ENCODE measurements at regions not wholly inside any gene's neighbourhood (a gene's known extent, or its start where the extent isn't known, plus 50 kb on each side); places are given as distances from the start of the nearest gene placed in this dataset.

DNA sequence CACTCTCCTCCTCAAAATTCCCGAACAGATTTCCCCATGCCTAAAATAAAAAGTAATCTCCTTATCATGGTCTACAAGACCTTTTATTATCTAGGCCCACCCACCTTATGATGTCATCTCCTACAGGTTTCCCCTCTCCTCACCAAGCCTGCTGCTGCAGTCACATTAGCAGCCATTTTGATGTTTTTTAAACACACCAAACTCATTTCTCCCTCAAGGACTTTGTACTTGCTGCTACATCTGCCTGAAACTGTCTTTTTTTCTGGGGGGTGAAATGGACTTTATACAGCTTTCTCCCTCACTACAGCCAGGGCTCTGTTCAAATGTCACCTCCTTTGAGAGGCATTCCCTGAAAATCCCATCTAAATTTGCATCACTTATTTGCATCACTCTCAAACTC is 90.2 kb upstream of the TAB3 start:
- no peaks in the 10 kb centered on the region for H3K27me3 ChIP-seq (ENCODE audit: control insufficient read depth, insufficient read depth, low read length)
- H3K36me3 ChIP-seq (ENCODE audit: control insufficient read depth, insufficient read depth, low read length): no peaks in the 10 kb centered on the region
- DNase-seq (ENCODE audit: low read depth): no peak
- H3K4me3 ChIP-seq (ENCODE audit: low read depth, low read length): no peak overlapping the region
- TF ChIP-seq, protein P1, sequence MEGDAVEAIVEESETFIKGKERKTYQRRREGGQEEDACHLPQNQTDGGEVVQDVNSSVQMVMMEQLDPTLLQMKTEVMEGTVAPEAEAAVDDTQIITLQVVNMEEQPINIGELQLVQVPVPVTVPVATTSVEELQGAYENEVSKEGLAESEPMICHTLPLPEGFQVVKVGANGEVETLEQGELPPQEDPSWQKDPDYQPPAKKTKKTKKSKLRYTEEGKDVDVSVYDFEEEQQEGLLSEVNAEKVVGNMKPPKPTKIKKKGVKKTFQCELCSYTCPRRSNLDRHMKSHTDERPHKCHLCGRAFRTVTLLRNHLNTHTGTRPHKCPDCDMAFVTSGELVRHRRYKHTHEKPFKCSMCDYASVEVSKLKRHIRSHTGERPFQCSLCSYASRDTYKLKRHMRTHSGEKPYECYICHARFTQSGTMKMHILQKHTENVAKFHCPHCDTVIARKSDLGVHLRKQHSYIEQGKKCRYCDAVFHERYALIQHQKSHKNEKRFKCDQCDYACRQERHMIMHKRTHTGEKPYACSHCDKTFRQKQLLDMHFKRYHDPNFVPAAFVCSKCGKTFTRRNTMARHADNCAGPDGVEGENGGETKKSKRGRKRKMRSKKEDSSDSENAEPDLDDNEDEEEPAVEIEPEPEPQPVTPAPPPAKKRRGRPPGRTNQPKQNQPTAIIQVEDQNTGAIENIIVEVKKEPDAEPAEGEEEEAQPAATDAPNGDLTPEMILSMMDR (IDR thresholded peaks at IDR 0.05; ENCODE audit: insufficient read depth, low read length, severe bottlenecking): no peak
- FAIRE-seq: no peak

DNA sequence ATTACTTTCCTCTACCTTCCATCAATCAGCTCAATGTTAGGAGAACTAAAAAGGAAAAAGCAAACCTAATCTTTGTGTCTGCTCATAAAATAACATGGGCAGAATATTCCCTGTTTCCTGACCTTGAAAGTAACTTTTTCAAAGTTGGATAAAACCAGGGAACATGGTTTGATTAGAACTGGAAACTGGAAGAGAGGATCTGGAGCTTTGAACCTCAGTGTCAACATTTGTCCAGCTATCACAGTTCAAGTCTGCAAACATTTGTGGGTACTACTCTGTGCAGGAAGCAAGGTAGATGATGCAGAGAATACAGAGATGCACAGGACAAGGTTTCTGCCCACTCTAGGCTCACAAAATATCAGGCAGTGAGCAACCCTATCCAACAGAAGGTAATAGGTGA is 86.4 kb upstream of the TAB3 start:
- FAIRE-seq (peak; percentile 62), DNase-seq (ENCODE audit: low read depth) (no peak)
- Histone ChIP-seq H3K36me3 (ENCODE audit: control insufficient read depth, insufficient read depth, low read length) (no peaks in the 10 kb centered on the region), H3K27me3 (ENCODE audit: control insufficient read depth, insufficient read depth, low read length) (no peaks in the 10 kb centered on the region), H3K4me3 (ENCODE audit: low read depth, low read length) (no peak overlapping the region)
- TF ChIP-seq, protein P1 (IDR thresholded peaks at IDR 0.05; ENCODE audit: insufficient read depth, low read length, severe bottlenecking): no peak

DNA sequence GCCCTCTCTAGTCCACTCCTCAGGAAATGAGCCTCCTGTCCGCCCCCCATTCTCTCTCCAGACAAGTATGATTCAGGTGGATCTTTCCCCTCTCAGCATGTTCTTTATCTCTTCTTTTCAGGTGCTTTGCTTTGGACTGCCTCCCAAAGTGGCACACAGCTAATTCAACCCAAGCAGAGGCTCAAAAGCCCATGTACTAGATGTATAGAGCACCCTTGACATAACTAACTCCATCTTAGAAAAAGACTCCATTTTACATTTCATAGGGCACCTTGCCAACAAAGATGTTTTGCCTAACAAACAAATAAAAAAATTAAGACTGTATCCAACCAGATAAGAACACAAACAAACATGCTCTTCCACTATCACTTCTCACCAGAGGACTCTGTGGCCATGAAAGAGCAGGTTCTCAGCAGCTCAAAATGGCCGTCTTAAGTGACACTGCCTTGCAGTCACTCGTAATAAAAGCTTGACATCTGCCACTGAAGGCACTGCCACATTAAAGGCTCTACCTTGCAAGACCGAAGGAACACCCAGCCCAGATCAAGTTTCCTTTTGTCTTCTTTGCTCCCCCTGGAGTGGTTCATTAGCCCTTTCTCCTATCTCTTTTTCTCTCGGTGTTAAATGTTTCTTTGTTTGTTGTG is 84.9 kb upstream of the TAB3 start:
- no peak for FAIRE-seq
- H3K4me3 ChIP-seq (ENCODE audit: low read depth, low read length): no peak overlapping the region
- TF ChIP-seq, protein P1 (IDR thresholded peaks at IDR 0.05; ENCODE audit: insufficient read depth, low read length, severe bottlenecking): no peak
- H3K27me3 ChIP-seq (ENCODE audit: control insufficient read depth, insufficient read depth, low read length): no peaks in the 10 kb centered on the region
- no peak for DNase-seq (ENCODE audit: low read depth)
- H3K36me3 ChIP-seq (ENCODE audit: control insufficient read depth, insufficient read depth, low read length): no peaks in the 10 kb centered on the region

GRCh38 chrX:30971774-30972603 is 82.9 kb upstream of the TAB3 start:
- DNase-seq (ENCODE audit: low read depth): peak; percentile 19
- no peak for FAIRE-seq
- TF ChIP-seq, protein P1 (IDR thresholded peaks at IDR 0.05; ENCODE audit: insufficient read depth, low read length, severe bottlenecking): peak; percentile 72
- Histone ChIP-seq H3K27me3 (ENCODE audit: control insufficient read depth, insufficient read depth, low read length) (no peaks in the 10 kb centered on the region), H3K36me3 (ENCODE audit: control insufficient read depth, insufficient read depth, low read length) (no peaks in the 10 kb centered on the region), H3K4me3 (ENCODE audit: low read depth, low read length) (no peak overlapping the region)

GRCh38 chrX:30967516-30967915 is 78.5 kb upstream of the TAB3 start:
- TF ChIP-seq, protein P1 (IDR thresholded peaks at IDR 0.05; ENCODE audit: insufficient read depth, low read length, severe bottlenecking): no peak
- DNase-seq (ENCODE audit: low read depth) (no peak), FAIRE-seq (peak; percentile 58)
- no peaks in the 10 kb centered on the region for H3K36me3 ChIP-seq (ENCODE audit: control insufficient read depth, insufficient read depth, low read length)
- H3K4me3 ChIP-seq (ENCODE audit: low read depth, low read length): no peak overlapping the region
- H3K27me3 ChIP-seq (ENCODE audit: control insufficient read depth, insufficient read depth, low read length): no peaks in the 10 kb centered on the region
